ENCODE measurements at regions not wholly inside any gene's neighbourhood (a gene's known extent, or its start where the extent isn't known, plus 50 kb on each side); places are given as distances from the start of the nearest gene placed in this dataset.

- Histone ChIP-seq H3K9me3 (ENCODE audit: control insufficient read depth in 2 of 3, low read length in 3 of 3) (no peaks in the 10 kb centered on the region), H3K36me3 (ENCODE audit: control insufficient read depth in 2 of 3, insufficient read depth in 3 of 3, low read length in 3 of 3) (no peaks in the 10 kb centered on the region), H3K27me3 (ENCODE audit: control insufficient read depth in 2 of 2, insufficient read depth in 2 of 2, low read length in 2 of 2) (no peaks in the 10 kb centered on the region), H3K4me1 (ENCODE audit: control insufficient read depth in 2 of 2, insufficient read depth in 2 of 2, low read length in 2 of 2) (no peaks in the 10 kb centered on the region), H3K4me3 (ENCODE audit: low read length) (no peak overlapping the region), H3K27ac (ENCODE audit: low read depth, low read length) (no peak overlapping the region)
- Mint-ChIP-seq H3K9me3 (peaks cover 0 to 8% (median 2%) of the 10 kb centered on the region in 11 donors), H3K27me3 (peaks cover 0 to 6% (median 0%) of the 10 kb centered on the region in 5 donors), H3K4me1 (peaks cover 0 to 1% (median 0%) of the 10 kb centered on the region in 7 donors), H3K36me3 (peaks cover 0 to 5% (median 0%) of the 10 kb centered on the region in 5 donors), H3K27ac (no peak overlapping the region), H3K4me3 (no peak overlapping the region)
- DNase-seq (no peak), ATAC-seq (no peak)
- ChIA-PET POLR2A (no interaction called here), CTCF (no interaction called here)
- intact Hi-C loops (cut with micrococcal nuclease) = no loop called here
Observed at GRCh38 chr21:27164208-27165177, 197.6 kb upstream of the ADAMTS5 start.

DNA sequence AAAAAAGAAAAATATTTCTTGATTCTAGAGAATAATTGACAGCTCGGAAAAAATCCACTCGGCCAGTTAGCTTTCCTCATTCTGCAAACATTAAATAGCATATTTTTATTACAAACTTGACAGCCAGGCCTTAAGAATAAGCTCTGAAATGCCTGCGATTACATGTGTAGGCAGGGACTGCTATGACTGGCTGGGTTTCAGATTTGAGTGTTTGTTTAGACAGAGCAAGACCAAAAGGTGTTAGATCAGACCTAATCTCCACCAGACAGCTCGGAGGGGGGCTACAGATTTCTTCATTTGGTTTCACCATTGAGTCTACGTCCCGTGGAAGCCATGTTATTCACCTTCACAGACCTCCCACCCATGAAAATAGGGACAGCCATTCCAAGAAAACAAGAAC, 192.1 kb upstream of the ADAMTS5 start:
- no peak overlapping the region for H3K27ac Mint-ChIP-seq
- Histone ChIP-seq H3K36me3 (ENCODE audit: control insufficient read depth in 2 of 3, insufficient read depth in 3 of 3, low read length in 3 of 3) (no peaks in the 10 kb centered on the region), H3K9me3 (ENCODE audit: control insufficient read depth in 2 of 3, low read length in 3 of 3) (no peaks in the 10 kb centered on the region), H3K4me1 (ENCODE audit: control insufficient read depth in 2 of 2, insufficient read depth in 2 of 2, low read length in 2 of 2) (no peaks in the 10 kb centered on the region), H3K27me3 (ENCODE audit: control insufficient read depth in 2 of 2, insufficient read depth in 2 of 2, low read length in 2 of 2) (no peaks in the 10 kb centered on the region), H3K4me3 (ENCODE audit: low read length) (no peak overlapping the region), H3K27ac (ENCODE audit: low read depth, low read length) (no peak overlapping the region)
- no peaks in the 10 kb centered on the region for H3K27me3 Mint-ChIP-seq
- peaks cover 0 to 7% (median 2%) of the 10 kb centered on the region in 11 donors for H3K9me3 Mint-ChIP-seq
- no peak for ATAC-seq
- peaks cover 0 to 1% (median 0%) of the 10 kb centered on the region in 7 donors for H3K4me1 Mint-ChIP-seq
- POLR2A ChIA-PET = interaction anchor here (0.6 kb wide), 1 partner anchor 41 kb away, joined by 3 read pairs; no protein-coding TSS in a partner anchor
- no peak for DNase-seq
- intact Hi-C loops (cut with micrococcal nuclease) = no loop called here
- no peak overlapping the region for H3K4me3 Mint-ChIP-seq
- CTCF ChIA-PET = no interaction called here
- no peaks in the 10 kb centered on the region for H3K36me3 Mint-ChIP-seq

- intact Hi-C loops (cut with micrococcal nuclease) = no loop called here
- ChIA-PET CTCF (no interaction called here), POLR2A (no interaction called here)
- no peaks in the 10 kb centered on the region for H3K9me3 ChIP-seq (ENCODE audit: control insufficient read depth in 2 of 3, low read length in 3 of 3)
- H3K27ac ChIP-seq (ENCODE audit: low read depth, low read length) = no peak overlapping the region
- no peaks in the 10 kb centered on the region for H3K4me1 ChIP-seq (ENCODE audit: control insufficient read depth in 2 of 2, insufficient read depth in 2 of 2, low read length in 2 of 2)
- no peak overlapping the region for H3K4me3 ChIP-seq (ENCODE audit: low read length)
- H3K36me3 ChIP-seq (ENCODE audit: control insufficient read depth in 2 of 3, insufficient read depth in 3 of 3, low read length in 3 of 3) = no peaks in the 10 kb centered on the region
- H3K4me3 Mint-ChIP-seq = no peak overlapping the region
- peaks cover 0 to 9% (median 3%) of the 10 kb centered on the region in 11 donors for H3K9me3 Mint-ChIP-seq
- no peaks in the 10 kb centered on the region for H3K4me1 Mint-ChIP-seq
- no peaks in the 10 kb centered on the region for H3K27me3 ChIP-seq (ENCODE audit: control insufficient read depth in 2 of 2, insufficient read depth in 2 of 2, low read length in 2 of 2)
- DNase-seq (no peak), ATAC-seq (no peak)
- no peaks in the 10 kb centered on the region for H3K36me3 Mint-ChIP-seq
- H3K27me3 Mint-ChIP-seq = no peaks in the 10 kb centered on the region
- H3K27ac Mint-ChIP-seq = no peak overlapping the region
Observed at GRCh38 chr21:27157097-27157496, 190.2 kb upstream of the ADAMTS5 start.

- no peak for DNase-seq
- H3K4me3 Mint-ChIP-seq = no peak overlapping the region
- Histone ChIP-seq H3K27me3 (ENCODE audit: control insufficient read depth in 2 of 2, insufficient read depth in 2 of 2, low read length in 2 of 2) (no peaks in the 10 kb centered on the region), H3K27ac (ENCODE audit: low read depth, low read length) (no peak overlapping the region), H3K4me3 (ENCODE audit: low read length) (no peak overlapping the region), H3K36me3 (ENCODE audit: control insufficient read depth in 2 of 3, insufficient read depth in 3 of 3, low read length in 3 of 3) (no peaks in the 10 kb centered on the region), H3K4me1 (ENCODE audit: control insufficient read depth in 2 of 2, insufficient read depth in 2 of 2, low read length in 2 of 2) (no peaks in the 10 kb centered on the region), H3K9me3 (ENCODE audit: control insufficient read depth in 2 of 3, low read length in 3 of 3) (no peaks in the 10 kb centered on the region)
- ATAC-seq = no peak
- H3K27ac Mint-ChIP-seq = no peak overlapping the region
- H3K4me1 Mint-ChIP-seq = no peaks in the 10 kb centered on the region
- H3K36me3 Mint-ChIP-seq = peaks cover 0 to 2% (median 0%) of the 10 kb centered on the region in 5 donors
- peaks cover 0 to 11% (median 3%) of the 10 kb centered on the region in 11 donors for H3K9me3 Mint-ChIP-seq
- ChIA-PET CTCF (no interaction called here), POLR2A (no interaction called here)
- H3K27me3 Mint-ChIP-seq = no peaks in the 10 kb centered on the region
- intact Hi-C loops (cut with micrococcal nuclease) = no loop called here
Observed at GRCh38 chr21:27156666-27157065, 189.8 kb upstream of the ADAMTS5 start.

DNA sequence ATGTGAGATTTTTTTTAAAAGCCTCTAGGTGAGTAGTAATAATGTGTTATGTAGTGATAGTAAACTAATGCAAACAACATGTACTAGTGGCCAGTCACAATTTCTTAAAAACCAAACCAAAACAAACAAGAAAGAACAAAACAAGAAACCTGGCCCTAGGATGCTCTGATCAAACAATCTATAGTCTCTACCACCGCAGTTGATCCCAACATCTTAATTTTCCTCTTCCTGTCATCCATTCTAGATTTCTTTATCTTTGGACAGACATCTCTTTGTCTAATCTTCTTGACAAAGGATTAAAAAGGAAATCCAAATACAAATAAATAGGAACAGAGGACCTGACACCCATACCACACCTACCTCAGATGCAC, 188.2 kb upstream of the ADAMTS5 start:
- no peak overlapping the region for H3K4me3 Mint-ChIP-seq
- Histone ChIP-seq H3K4me3 (ENCODE audit: low read length) (no peak overlapping the region), H3K27me3 (ENCODE audit: control insufficient read depth in 2 of 2, insufficient read depth in 2 of 2, low read length in 2 of 2) (no peaks in the 10 kb centered on the region), H3K27ac (ENCODE audit: low read depth, low read length) (no peak overlapping the region), H3K36me3 (ENCODE audit: control insufficient read depth in 2 of 3, insufficient read depth in 3 of 3, low read length in 3 of 3) (no peaks in the 10 kb centered on the region), H3K9me3 (ENCODE audit: control insufficient read depth in 2 of 3, low read length in 3 of 3) (no peaks in the 10 kb centered on the region), H3K4me1 (ENCODE audit: control insufficient read depth in 2 of 2, insufficient read depth in 2 of 2, low read length in 2 of 2) (no peaks in the 10 kb centered on the region)
- H3K27ac Mint-ChIP-seq = no peak overlapping the region
- CTCF ChIA-PET = no interaction called here
- H3K9me3 Mint-ChIP-seq = peaks cover 0 to 17% (median 6%) of the 10 kb centered on the region in 11 donors
- DNase-seq = no peak
- POLR2A ChIA-PET = no interaction called here
- intact Hi-C loops (cut with micrococcal nuclease) = no loop called here
- peaks cover 0 to 3% (median 0%) of the 10 kb centered on the region in 5 donors for H3K36me3 Mint-ChIP-seq
- no peaks in the 10 kb centered on the region for H3K27me3 Mint-ChIP-seq
- ATAC-seq = no peak
- no peaks in the 10 kb centered on the region for H3K4me1 Mint-ChIP-seq

DNA sequence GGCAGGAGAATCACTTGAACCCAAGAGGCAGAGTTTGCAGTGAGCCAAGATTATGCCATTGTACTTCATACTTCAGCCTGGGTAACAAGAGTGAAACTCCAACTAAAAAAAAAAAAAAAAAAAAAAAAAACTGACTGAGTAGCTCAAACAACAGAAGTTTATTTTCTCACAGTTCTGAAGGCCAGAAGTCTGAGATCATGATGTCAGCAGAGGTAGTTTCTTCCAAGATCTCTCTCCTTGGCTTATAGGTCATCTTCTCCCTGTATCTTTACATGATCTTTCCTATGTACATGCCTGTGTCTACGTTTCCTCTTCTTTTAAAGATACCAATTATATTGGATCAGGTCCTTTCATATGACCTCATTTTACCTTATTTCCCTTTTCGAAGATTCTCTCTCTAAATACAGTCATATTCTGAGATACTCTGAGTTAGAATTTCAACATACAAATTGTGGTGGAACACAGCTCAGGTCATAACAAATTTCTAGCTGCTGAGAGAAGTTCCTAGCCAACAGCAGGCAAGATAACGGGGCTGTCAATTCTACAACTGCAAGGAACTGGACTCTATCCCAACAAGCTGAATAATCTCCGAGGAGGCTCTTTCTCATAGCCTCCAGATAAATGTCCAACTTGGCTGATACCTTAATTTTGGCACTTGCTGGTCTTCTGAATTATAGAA, 187.7 kb upstream of the ADAMTS5 start:
- CTCF ChIA-PET = no interaction called here

More for the DNA sequence above, 187.7 kb upstream of the ADAMTS5 start:
- Histone ChIP-seq H3K27me3 (ENCODE audit: control insufficient read depth in 2 of 2, insufficient read depth in 2 of 2, low read length in 2 of 2) (no peaks in the 10 kb centered on the region), H3K36me3 (ENCODE audit: control insufficient read depth in 2 of 3, insufficient read depth in 3 of 3, low read length in 3 of 3) (no peaks in the 10 kb centered on the region), H3K4me1 (ENCODE audit: control insufficient read depth in 2 of 2, insufficient read depth in 2 of 2, low read length in 2 of 2) (no peaks in the 10 kb centered on the region), H3K4me3 (ENCODE audit: low read length) (no peak overlapping the region), H3K27ac (ENCODE audit: low read depth, low read length) (no peak overlapping the region), H3K9me3 (ENCODE audit: control insufficient read depth in 2 of 3, low read length in 3 of 3) (no peaks in the 10 kb centered on the region)
- Mint-ChIP-seq H3K9me3 (peaks cover 0 to 21% (median 7%) of the 10 kb centered on the region in 11 donors), H3K4me3 (no peak overlapping the region), H3K27ac (no peak overlapping the region), H3K27me3 (no peaks in the 10 kb centered on the region), H3K4me1 (no peaks in the 10 kb centered on the region), H3K36me3 (peaks cover 0 to 3% (median 0%) of the 10 kb centered on the region in 5 donors)
- intact Hi-C loops (cut with micrococcal nuclease) = no loop called here
- ATAC-seq = no peak
- POLR2A ChIA-PET = no interaction called here
- DNase-seq = no peak
